ENCODE measurements at regions not wholly inside any gene's neighbourhood (a gene's known extent, or its start where the extent isn't known, plus 50 kb on each side); places are given as distances from the start of the nearest gene placed in this dataset.

GRCh38 chr2:9078405-9078804 lies 74.9 kb upstream of the MBOAT2 start:
- WGBS, 2 experiments (ENCODE audit: extremely low coverage in 1 of 2, insufficient coverage in 1 of 2, insufficient read length in 1 of 2, insufficient replicate concordance in 2 of 2, low coverage in 1 of 2, low lambda C conversion rate in 2 of 2, missing lambda C conversion rate in 1 of 2) = 91% methylated on average over 8 of the region's 8 CpGs; no CpG with 5 or more reads in 1 of the 2 experiments
- H4K91ac ChIP-seq (replicated peaks; ENCODE audit: insufficient read length, low read length) = no peak overlapping the region
- no peak overlapping the region for H3K14ac ChIP-seq (ENCODE audit: insufficient read length)
- no peak overlapping the region for H4K8ac ChIP-seq (ENCODE audit: extremely low read depth, insufficient read depth, low read length)
- no peaks in the 10 kb centered on the region for H3K36me3 ChIP-seq (ENCODE audit: control insufficient read depth in 2 of 4, insufficient read depth in 4 of 4, low read length in 3 of 4)
- H3K9ac ChIP-seq (replicated peaks in 1 of 4; ENCODE audit: extremely low read depth in 1 of 4, low read depth in 3 of 4, low read length in 3 of 4) = no peak overlapping the region
- no peak for DNase-seq (ENCODE audit: low read depth in 1 of 2, low spot score in 2 of 2)
- H2BK15ac ChIP-seq (ENCODE audit: low read length) = no peak overlapping the region
- H3K18ac ChIP-seq (ENCODE audit: extremely low read depth, low read length) = no peak overlapping the region
- no peak overlapping the region for H2BK120ac ChIP-seq (replicated peaks; ENCODE audit: low read depth, low read length)
- H3K23me2 ChIP-seq (ENCODE audit: low read depth, low read length) = no peaks in the 10 kb centered on the region
- H3K23ac ChIP-seq (ENCODE audit: insufficient read length) = no peak overlapping the region
- H3K27me3 ChIP-seq (replicated peaks in 1 of 4; ENCODE audit: control insufficient read depth in 3 of 4, extremely low read depth in 1 of 4, insufficient read depth in 3 of 4, low read length in 3 of 4) = peaks cover 0 to 12% (median 6%) of the 10 kb centered on the region in 4 experiments; a peak in 3 of 7 replicates
- FAIRE-seq = no peak
- H3K4me3 ChIP-seq (ENCODE audit: extremely low read depth in 1 of 4, insufficient read depth in 2 of 4, low read depth in 3 of 4, low read length in 4 of 4) = no peak overlapping the region
- no peaks in the 10 kb centered on the region for H3K79me2 ChIP-seq (ENCODE audit: control insufficient read depth in 1 of 2, insufficient read depth in 2 of 2, low read length in 2 of 2)
- no peak overlapping the region for H4K5ac ChIP-seq (ENCODE audit: insufficient read length, low read depth, low read length)
- H2AFZ ChIP-seq (ENCODE audit: low read length) = no peak overlapping the region
- no peaks in the 10 kb centered on the region for H3K79me1 ChIP-seq (ENCODE audit: low read depth, low read length)
- peaks cover 3 to 10% (median 7%) of the 10 kb centered on the region in 4 experiments; a peak in 6 of 7 replicates for H3K4me1 ChIP-seq (replicated peaks in 1 of 4; ENCODE audit: control insufficient read depth in 3 of 4, insufficient read depth in 4 of 4, low read length in 3 of 4)
- ChIA-PET POLR2A (ENCODE audit: partially characterized antibody) (no interaction called here), CTCF (ENCODE audit: partially characterized antibody) (interaction anchor here (1.3 kb wide), 1 partner anchor 34 kb away, joined by 4 read pairs; no protein-coding TSS in a partner anchor)
- no peak overlapping the region for H3K4ac ChIP-seq (replicated peaks; ENCODE audit: insufficient read length, low read depth, low read length)
- H2BK20ac ChIP-seq (ENCODE audit: low read length) = 0 out of 2 replicates have a peak overlapping the region, but pooled peaks have one; percentile 40
- H3K56ac ChIP-seq (replicated peaks; ENCODE audit: insufficient read length, low read depth, low read length) = no peak overlapping the region
- H2BK12ac ChIP-seq (ENCODE audit: low read depth, low read length) = no peak overlapping the region
- H3K4me2 ChIP-seq (ENCODE audit: insufficient read depth in 1 of 2, low read depth in 2 of 2, low read length in 2 of 2) = no peak overlapping the region
- no peaks in the 10 kb centered on the region for H4K20me1 ChIP-seq (replicated peaks in 1 of 2; ENCODE audit: control insufficient read depth in 1 of 2, insufficient read depth in 2 of 2, low read length in 2 of 2)
- no peak overlapping the region for H2BK5ac ChIP-seq (ENCODE audit: low read depth, low read length)
- peaks cover 3 to 6% of the 10 kb centered on the region in 2 experiments; a peak in 3 of 4 replicates for H3K9me3 ChIP-seq (ENCODE audit: insufficient read depth in 2 of 2, low read depth in 1 of 2, low read length in 1 of 2)
- no peak overlapping the region for H2AK5ac ChIP-seq (ENCODE audit: low read depth, low read length)
- no peak overlapping the region for H3K27ac ChIP-seq (ENCODE audit: low read depth, low read length)
- TF ChIP-seq KDM5A (IDR thresholded peaks at IDR 0.05; ENCODE audit: low read length) (no peak), SIN3A (conservative IDR thresholded peaks at IDR 0.05 in 1 of 2, IDR thresholded peaks at IDR 0.05 in 1 of 2; ENCODE audit: low read depth in 1 of 2, low read length in 2 of 2) (no peak), TAF7 (optimal IDR thresholded peaks at IDR 0.05; ENCODE audit: borderline replicate concordance, low read depth, low read length) (no peak), SP1 (IDR thresholded peaks at IDR 0.05; ENCODE audit: low read depth, low read length) (no peak), POU5F1 (IDR thresholded peaks at IDR 0.05; ENCODE audit: low read depth, low read length) (no peak), SAP30 (IDR thresholded peaks at IDR 0.05; ENCODE audit: insufficient read depth, insufficient replicate concordance, low read length) (no peak), GTF2F1 (IDR thresholded peaks at IDR 0.05; ENCODE audit: borderline replicate concordance, low read depth, low read length) (no peak), EZH2 (IDR thresholded peaks at IDR 0.05; ENCODE audit: low read depth, low read length, severe bottlenecking) (no peak), ATF3 (IDR thresholded peaks at IDR 0.05; ENCODE audit: insufficient read depth, low read depth, low read length) (no peak), TBP (IDR thresholded peaks at IDR 0.05; ENCODE audit: low read depth, low read length) (no peak), CBX8 (IDR thresholded peaks at IDR 0.05; ENCODE audit: borderline replicate concordance, low read depth, low read length) (no peak), SRF (IDR thresholded peaks at IDR 0.05; ENCODE audit: low read depth, low read length) (no peak), FOSL1 (IDR thresholded peaks at IDR 0.05; ENCODE audit: insufficient read depth, low read depth, low read length) (no peak), KDM1A (IDR thresholded peaks at IDR 0.05; ENCODE audit: borderline replicate concordance, low read length) (no peak)

Data from H1 (cell line).